Neural progenitor cell (in vitro differentiated cells): ENCODE measurements at regions not wholly inside any gene's neighbourhood (a gene's known extent, or its start where the extent isn't known, plus 50 kb on each side); places are given as distances from the start of the nearest gene placed in this dataset.
A peak's percentile ranks its signal among the peaks of the same experiment; 100 is the strongest.

Experiments
- DNase-seq: peaks from one replicate; pipeline ENCODE4 v3.0.0-alpha.2; 2016; ENCODE audit warnings: low spot score
- H2AFZ ChIP-seq: fragments of 200-600 bp; sonication (generic); replicated peaks from 2 replicates; pipeline ENCODE4 v1.6.1; 2016; ENCODE audit warnings: antibody characterized with exemption
- H3F3A ChIP-seq: fragments of 200-600 bp; sonication (generic); 2 replicates; pipeline ENCODE4 v1.6.1; 2016; ENCODE audit warnings: antibody characterized with exemption, low read depth
- H3K27ac ChIP-seq: fragments of 200-600 bp; sonication (generic); 2 replicates; pipeline ENCODE4 v1.5.1; 2016; ENCODE audit warnings: mild to moderate bottlenecking
- H3K27me3 ChIP-seq: fragments of 200-600 bp; sonication (generic); 2 replicates; pipeline ENCODE4 v1.6.1; 2016; ENCODE audit warnings: mild to moderate bottlenecking, moderate library complexity
- H3K36me3 ChIP-seq: fragments of 200-600 bp; sonication (generic); 2 replicates; pipeline ENCODE4 v1.5.1; 2016
- H3K4me1 ChIP-seq: fragments of 200-600 bp; sonication (generic); 2 replicates; pipeline ENCODE4 v1.6.1; 2016; ENCODE audit warnings: mixed run types
- H3K4me2 ChIP-seq: fragments of 200-600 bp; sonication (generic); 2 replicates; pipeline ENCODE4 v1.6.1; 2016
- H3K4me3 ChIP-seq: fragments of 200-600 bp; sonication (generic); 2 replicates; pipeline ENCODE4 v1.5.1; 2016
- H3K79me2 ChIP-seq: fragments of 200-600 bp; sonication (generic); 2 replicates; pipeline ENCODE4 v1.6.1; 2016; ENCODE audit warnings: low read depth
- H3K9ac ChIP-seq: fragments of 200-600 bp; sonication (generic); 2 replicates; pipeline ENCODE4 v1.6.1; 2016
- H3K9me3 ChIP-seq: fragments of 200-600 bp; sonication (generic); 2 replicates; pipeline ENCODE4 v1.5.1; 2016; ENCODE audit warnings: low read depth
- H4K20me1 ChIP-seq: fragments of 200-600 bp; sonication (generic); 2 replicates; pipeline ENCODE4 v1.6.1; 2016; ENCODE audit warnings: low read depth
- H3K27ac Mint-ChIP-seq: 3 replicates; pipeline ENCODE4 v1.8.0; 2021; ENCODE audit warnings: mixed read lengths
- H3K27me3 Mint-ChIP-seq: 2 replicates; pipeline ENCODE4 v1.8.0; 2022; ENCODE audit warnings: low read depth, mild to moderate bottlenecking, inconsistent platforms, moderate library complexity, mixed read lengths; ENCODE audit not compliant: insufficient read depth
- H3K36me3 Mint-ChIP-seq: 3 replicates; pipeline ENCODE4 v1.8.0; 2021; ENCODE audit warnings: mixed read lengths
- H3K4me1 Mint-ChIP-seq: 3 replicates; pipeline ENCODE4 v1.8.0; 2021; ENCODE audit warnings: mixed read lengths
- H3K4me3 Mint-ChIP-seq: 3 replicates; pipeline ENCODE4 v1.8.0; 2021; ENCODE audit warnings: mild to moderate bottlenecking, moderate library complexity, mixed read lengths
- H3K9me3 Mint-ChIP-seq: 3 replicates; pipeline ENCODE4 v1.8.0; 2020; ENCODE audit warnings: mixed read lengths
- CTCF ChIP-seq: fragments of 200-600 bp; sonication (generic); IDR thresholded peaks from 2 replicates; pipeline ENCODE4 v1.5.1; 2017; ENCODE audit warnings: antibody characterized with exemption, mild to moderate bottlenecking
- EZH2 ChIP-seq: fragments of 200-600 bp; sonication (generic); IDR thresholded peaks from 2 replicates; pipeline ENCODE4 v1.6.1; 2017; ENCODE audit warnings: antibody characterized with exemption, mild to moderate bottlenecking, moderate library complexity
- EZH2phosphoT487 ChIP-seq: fragments of 200-600 bp; sonication (generic); IDR thresholded peaks from 2 replicates; pipeline ENCODE4 v1.6.1; 2017; ENCODE audit warnings: antibody characterized with exemption

DNA sequence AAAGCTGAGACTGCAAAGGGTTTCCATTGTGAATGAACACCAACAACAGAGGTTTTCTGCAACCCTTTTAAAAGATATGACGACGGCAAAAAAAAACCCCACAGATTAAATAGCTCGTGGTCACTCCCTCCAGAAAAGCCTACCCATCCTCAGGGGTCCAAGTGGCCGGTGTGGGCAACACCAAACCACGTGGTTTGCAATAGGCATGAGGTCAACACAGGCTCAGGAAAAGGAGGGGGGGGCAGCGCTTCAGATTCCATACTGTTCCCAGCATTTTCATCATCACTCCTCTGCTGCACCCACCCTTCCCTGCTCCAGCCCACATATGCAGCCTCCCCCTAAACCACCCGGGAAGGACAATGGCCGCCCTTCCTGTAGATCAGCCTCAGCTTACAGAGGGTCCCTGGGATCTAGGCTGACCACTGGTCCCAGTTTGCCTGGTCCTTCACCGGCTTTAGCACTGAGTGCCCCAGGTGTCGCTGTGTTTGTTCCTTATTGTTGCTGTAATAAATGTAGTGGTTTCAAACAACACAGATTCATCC is 122.8 kb upstream of the PHACTR3 start:
- H3K27ac Mint-ChIP-seq, result no peak overlapping the region
- H3K79me2 ChIP-seq, result no peaks in the 10 kb centered on the region
- H2AFZ ChIP-seq, result peak overlapping the region; percentile 34
- no peak for DNase-seq
- H3K36me3 Mint-ChIP-seq, result no peaks in the 10 kb centered on the region
- H3K36me3 ChIP-seq, result no peaks in the 10 kb centered on the region
- no peaks in the 10 kb centered on the region for H4K20me1 ChIP-seq
- peaks cover 2% of the 10 kb centered on the region for H3K27me3 Mint-ChIP-seq
- no peaks in the 10 kb centered on the region for H3K4me1 ChIP-seq
- H3F3A ChIP-seq, result no peaks in the 10 kb centered on the region
- H3K4me3 Mint-ChIP-seq, result no peak overlapping the region
- H3K4me1 Mint-ChIP-seq, result peaks cover 2% of the 10 kb centered on the region
- H3K27me3 ChIP-seq, result peaks cover 3% of the 10 kb centered on the region
- H3K9ac ChIP-seq, result no peak overlapping the region
- H3K27ac ChIP-seq, result no peak overlapping the region
- H3K4me2 ChIP-seq, result no peak overlapping the region
- TF ChIP-seq EZH2, result no peak
- no peak for TF ChIP-seq CTCF
- TF ChIP-seq EZH2phosphoT487, result no peak
- no peaks in the 10 kb centered on the region for H3K9me3 ChIP-seq
- H3K4me3 ChIP-seq, result no peak overlapping the region
- H3K9me3 Mint-ChIP-seq, result no peaks in the 10 kb centered on the region

DNA sequence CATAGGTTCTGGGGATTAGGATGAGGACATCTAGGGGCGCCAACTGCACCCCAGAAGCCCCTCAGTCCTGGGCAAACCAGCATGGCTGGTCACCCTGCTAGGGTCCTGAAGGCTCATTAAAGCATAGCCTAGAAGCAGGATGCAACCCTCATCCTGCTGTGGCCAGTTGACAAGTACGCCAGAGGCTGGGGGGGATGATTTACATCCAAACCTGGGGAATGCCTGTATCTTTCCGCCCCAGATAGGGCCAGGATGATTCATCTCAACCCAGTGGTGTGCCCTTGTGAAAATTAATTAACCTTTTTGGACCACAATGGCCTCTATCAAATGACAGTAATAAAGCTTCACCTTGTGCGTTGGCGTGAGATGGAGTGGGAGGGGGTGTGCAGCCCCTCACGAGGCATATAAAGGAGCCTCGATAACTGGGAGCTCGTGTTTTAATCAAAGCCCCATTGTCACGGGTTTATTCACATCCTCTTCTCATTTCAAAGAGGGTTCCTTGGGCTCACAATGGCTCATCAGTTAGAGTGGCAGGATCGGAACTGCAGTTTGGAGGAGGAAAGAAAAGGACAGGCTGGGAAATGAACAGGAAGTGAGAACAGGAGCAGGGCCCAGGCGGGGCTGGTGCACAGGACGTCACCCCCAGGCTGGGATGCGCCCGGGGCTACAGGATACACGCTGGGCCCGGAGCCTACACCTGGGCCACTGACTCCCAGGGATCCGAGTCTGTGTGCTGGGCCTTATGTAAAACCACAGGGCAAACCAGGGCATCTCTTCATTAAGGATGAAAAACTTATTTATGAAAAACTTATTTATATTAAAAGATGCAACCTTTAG is 121.8 kb upstream of the PHACTR3 start:
- no peaks in the 10 kb centered on the region for H3K4me1 ChIP-seq
- no peak for DNase-seq
- H3K9ac ChIP-seq, result no peak overlapping the region
- H3K27me3 ChIP-seq, result no peaks in the 10 kb centered on the region
- H3K36me3 ChIP-seq, result no peaks in the 10 kb centered on the region
- H3K4me3 ChIP-seq, result no peak overlapping the region
- Mint-ChIP-seq H3K27ac (peak overlapping the region; percentile 9), H3K27me3 (peaks cover 2% of the 10 kb centered on the region), H3K36me3 (no peaks in the 10 kb centered on the region), H3K9me3 (no peaks in the 10 kb centered on the region), H3K4me3 (no peak overlapping the region), H3K4me1 (peaks cover 2% of the 10 kb centered on the region)
- H4K20me1 ChIP-seq, result no peaks in the 10 kb centered on the region
- no peak overlapping the region for H3K4me2 ChIP-seq
- H3K27ac ChIP-seq, result no peak overlapping the region
- no peaks in the 10 kb centered on the region for H3F3A ChIP-seq
- no peaks in the 10 kb centered on the region for H3K9me3 ChIP-seq
- no peak for TF ChIP-seq EZH2phosphoT487
- H2AFZ ChIP-seq, result no peak overlapping the region
- no peaks in the 10 kb centered on the region for H3K79me2 ChIP-seq

GRCh38 chr20:59483481-59483880 is 120.9 kb upstream of the PHACTR3 start:
- H3K9me3 Mint-ChIP-seq, result no peaks in the 10 kb centered on the region
- no peak overlapping the region for H3K4me3 Mint-ChIP-seq

More at GRCh38 chr20:59483481-59483880, 120.9 kb upstream of the PHACTR3 start:
- H3K79me2 ChIP-seq, result no peaks in the 10 kb centered on the region
- H3K27me3 Mint-ChIP-seq, result peaks cover 2% of the 10 kb centered on the region
- H3K27me3 ChIP-seq, result no peaks in the 10 kb centered on the region
- H3F3A ChIP-seq, result no peaks in the 10 kb centered on the region
- H3K4me1 Mint-ChIP-seq, result peaks cover 3% of the 10 kb centered on the region
- H3K4me2 ChIP-seq, result no peak overlapping the region
- TF ChIP-seq EZH2, result no peak
- TF ChIP-seq CTCF, result no peak
- TF ChIP-seq EZH2phosphoT487, result no peak
- no peak overlapping the region for H3K27ac Mint-ChIP-seq
- no peak for DNase-seq
- H3K4me1 ChIP-seq, result no peaks in the 10 kb centered on the region
- no peak overlapping the region for H3K27ac ChIP-seq
- H3K4me3 ChIP-seq, result no peak overlapping the region
- H3K36me3 Mint-ChIP-seq, result no peaks in the 10 kb centered on the region
- H4K20me1 ChIP-seq, result no peaks in the 10 kb centered on the region
- H3K9me3 ChIP-seq, result no peaks in the 10 kb centered on the region
- H2AFZ ChIP-seq, result no peak overlapping the region
- H3K9ac ChIP-seq, result no peak overlapping the region
- no peaks in the 10 kb centered on the region for H3K36me3 ChIP-seq
